Brain pericyte (primary cell): ENCODE measurements at regions not wholly inside any gene's neighbourhood (a gene's known extent, or its start where the extent isn't known, plus 50 kb on each side); places are given as distances from the start of the nearest gene placed in this dataset.

ENCODE experiments used
- DNase-seq: peaks from one replicate; pipeline ENCODE4 v3.0.0-alpha.2; 2012; ENCODE audit warnings: low read depth, low spot score

DNA sequence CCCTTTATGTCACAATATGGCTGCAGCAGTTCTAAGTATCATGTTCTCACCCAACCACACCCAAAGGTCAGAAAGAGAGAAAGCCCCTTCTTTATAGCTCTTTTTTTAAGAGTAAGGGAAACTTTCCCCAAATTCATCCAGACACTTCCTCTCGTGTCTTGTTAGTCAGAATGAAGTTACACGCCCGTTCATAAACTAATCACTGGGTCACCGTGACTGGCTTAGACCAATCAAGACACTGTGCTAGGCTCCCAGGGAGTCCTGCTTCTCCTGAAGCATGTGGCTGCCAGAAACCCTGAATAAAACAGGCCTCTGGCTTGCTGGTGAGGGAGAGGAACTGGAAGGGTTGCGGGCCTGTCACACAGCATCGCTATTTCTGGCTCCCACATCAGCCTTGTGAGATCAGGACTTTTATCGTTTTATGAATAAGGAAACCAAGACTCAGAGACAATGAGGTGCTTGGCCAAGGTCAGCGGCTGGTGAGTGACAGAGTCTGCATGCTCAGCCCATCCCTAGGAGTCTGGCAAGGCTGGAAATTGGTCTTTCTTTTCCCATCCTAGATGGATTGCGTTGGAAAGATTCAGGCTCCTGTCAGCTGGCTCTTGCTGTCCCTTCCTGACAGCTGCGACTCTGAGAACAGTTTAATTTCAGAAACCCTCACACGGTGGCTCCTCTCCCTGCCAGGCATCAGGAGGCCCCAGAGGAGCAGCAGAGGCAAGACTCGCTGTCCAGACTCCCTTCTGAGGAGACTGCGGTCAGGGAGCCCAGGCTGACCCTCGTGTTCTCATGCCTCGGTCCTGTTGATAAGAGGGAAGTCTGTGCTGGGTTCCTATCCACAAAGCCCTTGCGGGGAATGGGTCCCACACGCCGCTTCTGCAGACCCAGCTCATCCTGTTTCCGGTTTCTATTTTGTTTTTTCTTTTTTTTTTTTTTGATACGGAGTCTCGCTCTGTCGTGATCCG lies 104.5 kb upstream of the TAF1B start:
- no peak for DNase-seq

GRCh38 chr2:9739531-9739964 lies 103.7 kb upstream of the TAF1B start:
- DNase-seq = no peak

DNA sequence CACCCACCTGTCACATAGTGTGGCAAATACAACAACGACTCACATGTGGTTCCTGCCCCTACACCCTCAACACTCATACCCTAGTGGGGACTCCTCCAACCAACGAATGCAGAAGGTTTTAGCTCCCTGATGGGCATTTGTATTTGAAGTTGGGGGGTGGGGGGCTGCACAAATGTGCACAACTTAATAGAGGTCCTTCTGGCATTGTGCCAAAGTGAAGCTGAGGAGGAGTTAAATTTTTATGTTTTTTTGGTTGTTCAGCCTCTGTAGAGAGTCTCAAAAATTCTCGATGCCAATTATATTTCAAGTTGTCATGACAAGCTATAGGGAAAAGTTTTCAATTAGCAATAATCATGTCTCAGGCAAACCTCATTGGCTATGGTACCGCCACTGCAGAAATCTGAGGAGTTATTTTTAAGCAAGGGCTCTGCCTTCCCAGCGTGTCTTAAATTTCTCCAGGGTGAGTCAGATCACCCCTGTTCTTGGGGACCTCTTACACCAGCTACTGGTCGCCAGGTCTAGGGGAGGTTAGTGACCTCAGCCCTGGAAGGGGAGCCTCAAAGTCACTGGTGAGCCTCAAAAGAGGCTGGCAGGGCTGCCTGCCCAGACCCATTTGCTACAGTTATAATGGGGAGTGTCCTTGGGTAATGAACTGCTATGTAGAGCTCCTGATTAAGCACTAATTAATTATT lies 102.7 kb upstream of the TAF1B start:
- no peak for DNase-seq

DNA sequence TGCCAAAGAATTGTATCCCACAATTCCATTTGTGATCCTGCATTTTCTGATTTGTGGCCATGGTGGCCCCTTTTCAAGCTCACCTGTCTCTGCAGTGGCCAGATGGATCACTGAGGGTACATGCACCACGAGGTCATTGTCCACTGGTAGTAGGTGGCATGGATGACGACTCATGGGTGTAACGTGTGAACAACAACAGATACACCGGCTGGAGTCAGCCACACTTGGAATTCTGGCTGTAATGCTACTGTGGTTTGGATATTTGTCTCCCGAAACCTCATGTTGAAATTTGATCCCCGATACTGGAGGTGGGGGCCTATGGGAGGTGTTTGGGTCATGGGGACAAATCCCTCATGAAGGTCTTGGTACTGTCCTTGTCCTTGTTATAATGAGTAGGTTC lies 102.2 kb upstream of the TAF1B start:
- DNase-seq = no peak

DNA sequence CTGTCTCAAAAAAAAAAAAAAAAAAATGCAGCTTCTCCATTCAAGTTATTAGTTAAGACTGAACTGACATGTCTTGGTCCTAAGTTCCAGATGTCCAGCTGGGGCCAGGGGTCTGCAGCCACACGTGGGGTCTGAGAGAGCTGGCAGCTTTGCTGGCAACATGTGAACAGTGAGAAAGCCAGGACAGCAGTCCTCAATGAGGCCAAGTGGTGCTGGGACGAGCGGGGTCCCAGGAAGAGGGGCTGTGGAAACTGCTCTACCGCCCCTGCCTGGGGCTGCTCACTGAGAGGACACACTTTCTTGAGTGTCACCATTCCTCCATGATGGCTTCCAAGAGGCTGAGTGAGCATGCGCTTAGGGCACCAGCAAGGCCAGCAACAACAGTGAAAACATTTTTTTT lies 100.7 kb upstream of the TAF1B start:
- no peak for DNase-seq

GRCh38 chr2:9744256-9745004 lies 98.8 kb upstream of the TAF1B start:
- no peak for DNase-seq

- DNase-seq = no peak
These were observed 97.9 kb upstream of the TAF1B start for GRCh38 chr2:9745153-9745899.

- DNase-seq = no peak
These were observed 95.9 kb upstream of the TAF1B start for GRCh38 chr2:9747396-9747795.

DNA sequence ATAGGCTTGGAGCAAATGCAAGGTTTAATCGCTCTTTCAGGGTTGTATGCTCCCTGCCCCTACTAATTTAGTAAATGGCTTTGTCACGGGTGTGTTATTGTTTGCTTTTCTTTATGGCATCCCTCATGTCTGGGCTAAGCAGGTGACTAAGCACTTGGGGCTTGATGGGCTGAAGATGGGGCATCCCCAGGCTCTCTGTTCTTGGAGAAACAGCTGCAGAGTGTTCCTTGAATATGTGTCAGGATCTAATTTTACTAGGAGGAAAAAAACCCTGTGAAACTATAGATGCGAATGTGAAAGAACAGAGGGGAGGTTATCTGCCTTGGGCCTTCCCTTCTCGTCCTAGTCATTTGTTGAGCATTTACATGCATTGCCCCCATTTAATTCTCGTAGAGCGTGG lies 94.7 kb upstream of the TAF1B start:
- DNase-seq = no peak

- DNase-seq = no peak
These were observed 93.6 kb upstream of the TAF1B start for GRCh38 chr2:9749546-9750223.

GRCh38 chr2:9750224-9751215 lies 92.8 kb upstream of the TAF1B start:
- DNase-seq = no peak

GRCh38 chr2:9751831-9752230 lies 91.4 kb upstream of the TAF1B start:
- DNase-seq = no peak

- DNase-seq = no peak
These were observed 90.6 kb upstream of the TAF1B start for GRCh38 chr2:9752441-9753275.

DNA sequence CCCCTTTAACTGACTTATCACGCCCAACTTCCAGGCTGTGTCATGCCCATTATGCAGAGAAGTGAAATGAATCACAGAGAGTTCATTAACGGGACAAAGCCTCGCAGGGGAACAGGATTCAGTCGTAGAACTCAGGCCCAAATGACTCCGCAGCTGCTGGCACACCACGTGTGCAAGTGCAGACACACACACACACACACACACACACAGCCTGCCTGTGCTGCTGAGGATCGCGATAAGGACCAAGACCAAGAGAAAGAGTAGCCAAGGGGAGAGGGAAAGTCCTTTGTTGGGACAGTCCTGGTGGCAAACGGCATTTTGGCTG lies 90.0 kb upstream of the TAF1B start:
- DNase-seq = no peak

- no peak for DNase-seq
These were observed 89.4 kb upstream of the TAF1B start for GRCh38 chr2:9753665-9754531.

- DNase-seq = no peak
These were observed 88.8 kb upstream of the TAF1B start for GRCh38 chr2:9754532-9754887.

DNA sequence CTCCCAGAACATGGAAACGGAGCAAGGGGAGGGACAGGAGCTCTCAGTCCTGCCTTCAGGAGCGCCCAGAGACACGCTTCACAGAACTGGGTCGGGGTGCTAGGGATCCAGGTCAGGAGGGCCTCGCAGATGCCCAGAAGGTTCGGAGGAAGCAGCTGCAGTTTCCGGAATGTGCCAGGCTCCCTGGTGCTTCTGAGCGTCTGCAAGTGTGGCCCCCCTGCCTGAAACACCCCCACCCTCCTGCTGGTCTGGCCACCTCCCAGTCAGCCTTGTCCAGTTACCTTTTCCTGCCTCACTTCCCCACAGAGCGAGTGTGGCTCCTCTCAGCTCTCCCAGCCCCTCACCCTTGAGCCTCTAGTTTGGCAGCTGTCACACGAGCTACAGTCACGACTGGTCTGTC lies 88.3 kb upstream of the TAF1B start:
- DNase-seq = no peak

DNA sequence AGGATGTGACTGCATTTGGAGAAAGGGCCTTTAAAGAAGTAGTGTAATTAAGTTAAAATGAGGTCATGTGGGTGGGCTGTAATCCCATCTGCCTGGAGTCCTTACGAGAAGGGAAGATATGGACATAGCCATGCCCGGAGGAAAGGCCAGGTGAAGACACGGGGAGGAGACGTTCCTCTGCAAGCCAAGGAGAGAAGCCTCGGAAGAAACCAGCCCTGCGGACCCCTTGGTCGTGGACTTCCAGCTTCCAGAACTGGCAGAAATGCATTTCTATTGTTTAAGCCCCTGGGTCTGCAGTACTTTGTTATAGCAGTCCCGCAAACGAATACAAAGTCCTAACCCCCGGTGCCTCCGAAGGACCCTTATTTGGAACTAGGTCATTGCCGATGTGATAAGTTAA lies 87.6 kb upstream of the TAF1B start:
- no peak for DNase-seq
